IPS DF 6.9 (cell line): ENCODE measurements at regions not wholly inside any gene's neighbourhood (a gene's known extent, or its start where the extent isn't known, plus 50 kb on each side); places are given as distances from the start of the nearest gene placed in this dataset.
A peak's percentile ranks its signal among the peaks of the same experiment; 100 is the strongest.

Experiments used
- DNase-seq: peaks from one replicate; pipeline ENCODE4 v3.0.0-alpha.2; 2013; ENCODE audit warnings: low read depth, low spot score
- H3K27ac ChIP-seq: one replicate; pipeline ENCODE4 v1.5.1; 2013; ENCODE audit warnings: low read length, control low read depth
- H3K27me3 ChIP-seq: 2 replicates; pipeline ENCODE4 v1.6.1; 2013; ENCODE audit warnings: mild to moderate bottlenecking, low read length; ENCODE audit not compliant: control insufficient read depth, insufficient read depth
- H3K36me3 ChIP-seq: 2 replicates; pipeline ENCODE4 v1.6.1; 2013; ENCODE audit warnings: low read length; ENCODE audit not compliant: control insufficient read depth, insufficient read depth
- H3K4me1 ChIP-seq: 2 replicates; pipeline ENCODE4 v1.6.1; 2013; ENCODE audit warnings: low read length; ENCODE audit not compliant: control insufficient read depth, insufficient read depth
- H3K4me3 ChIP-seq: 2 replicates; pipeline ENCODE4 v1.5.1; 2013; ENCODE audit warnings: mild to moderate bottlenecking, low read length
- H3K9me3 ChIP-seq: 2 replicates; pipeline ENCODE4 v1.6.1; 2013; ENCODE audit warnings: low read length, inconsistent platforms; ENCODE audit not compliant: control insufficient read depth, insufficient read depth
- WGBS: extraction: QIAGEN DNeasy Blood & Tissue Kit; methylation state at CpG from one replicate; pipeline ENCODE4 v1.1.7; 2013; ENCODE audit warnings: mixed read lengths, missing lambda C conversion rate; ENCODE audit not compliant: insufficient read length, insufficient coverage; 5-methylcytosine and 5-hydroxymethylcytosine counted together

- H3K4me3 ChIP-seq = no peak overlapping the region
- H3K4me1 ChIP-seq = no peaks in the 10 kb centered on the region
- no CpG with 5 or more reads among the region's 3 CpGs for WGBS
- H3K36me3 ChIP-seq = no peaks in the 10 kb centered on the region
- H3K27ac ChIP-seq = no peak overlapping the region
- DNase-seq = no peak
- H3K9me3 ChIP-seq = no peaks in the 10 kb centered on the region
- no peaks in the 10 kb centered on the region for H3K27me3 ChIP-seq
These were observed 105.5 kb upstream of the CPLX2 start for GRCh38 chr5:175765858-175766257.

GRCh38 chr5:175766963-175767362, 104.4 kb upstream of the CPLX2 start:
- Histone ChIP-seq H3K27me3 (no peaks in the 10 kb centered on the region; the same call in 1 of the 2 replicates), H3K36me3 (no peaks in the 10 kb centered on the region), H3K9me3 (no peaks in the 10 kb centered on the region), H3K4me3 (no peak overlapping the region), H3K4me1 (no peaks in the 10 kb centered on the region), H3K27ac (no peak overlapping the region)
- no CpG with 5 or more reads among the region's 2 CpGs for WGBS
- DNase-seq = no peak

GRCh38 chr5:175772747-175773533, 98.4 kb upstream of the CPLX2 start:
- no peak for DNase-seq
- WGBS = no CpG with 5 or more reads among the region's 50 CpGs
- Histone ChIP-seq H3K4me3 (peak overlapping the region; percentile 38; the same call in 1 of the 2 replicates), H3K4me1 (peaks cover 6% of the 10 kb centered on the region), H3K9me3 (no peaks in the 10 kb centered on the region), H3K27me3 (peaks cover 8% of the 10 kb centered on the region; the same call in 1 of the 2 replicates), H3K36me3 (no peaks in the 10 kb centered on the region), H3K27ac (no peak overlapping the region)

DNA sequence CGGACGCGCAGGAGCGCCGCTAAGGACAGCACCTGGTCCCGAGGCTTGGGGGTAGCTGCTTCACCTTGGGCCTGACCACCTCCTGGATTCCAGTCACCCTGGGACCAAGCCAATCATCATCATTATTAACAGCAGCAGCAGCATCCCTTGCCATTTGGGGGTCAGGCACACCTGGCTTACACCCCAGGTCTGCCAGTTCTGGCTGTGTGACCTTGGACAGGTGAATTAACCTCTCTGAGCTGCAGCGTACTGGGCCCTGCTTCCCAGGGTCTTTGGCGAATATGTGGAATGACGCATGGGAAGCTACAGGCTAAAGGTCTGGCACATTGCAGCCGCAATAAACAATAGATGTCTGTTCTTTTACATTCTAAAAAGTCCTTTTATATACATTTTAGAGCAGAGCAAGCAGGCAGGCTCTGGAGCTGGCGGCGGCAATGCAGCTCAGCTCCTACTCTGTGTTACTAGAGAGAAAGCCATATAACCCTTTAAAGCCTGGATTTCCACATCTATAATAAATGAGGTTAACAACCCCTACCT, 97.8 kb upstream of the CPLX2 start:
- Histone ChIP-seq H3K9me3 (no peaks in the 10 kb centered on the region), H3K27me3 (peaks cover 8% of the 10 kb centered on the region; the same call in 1 of the 2 replicates), H3K27ac (no peak overlapping the region), H3K36me3 (no peaks in the 10 kb centered on the region), H3K4me1 (peaks cover 6% of the 10 kb centered on the region), H3K4me3 (peak overlapping the region; percentile 38; the same call in 1 of the 2 replicates)
- DNase-seq = no peak
- no CpG with 5 or more reads among the region's 12 CpGs for WGBS

DNA sequence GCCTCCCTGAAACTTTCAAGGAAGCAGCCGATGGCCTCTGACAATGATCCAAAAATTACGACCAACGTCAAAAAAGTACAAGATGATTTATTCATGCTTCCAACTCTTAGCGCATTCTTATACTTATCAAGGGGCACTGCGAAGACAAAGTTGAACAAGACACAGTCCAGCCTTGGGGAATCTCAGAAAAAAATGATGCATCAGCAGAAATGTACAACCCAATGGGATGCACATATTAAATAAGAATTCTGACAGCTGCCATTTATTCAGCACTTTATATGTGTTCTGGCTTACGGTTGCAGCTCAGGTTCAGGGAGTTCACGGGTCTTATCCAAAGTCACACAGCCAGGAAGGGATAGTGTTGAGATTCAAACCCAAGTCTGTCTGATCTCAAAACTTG, 96.0 kb upstream of the CPLX2 start:
- H3K36me3 ChIP-seq = no peaks in the 10 kb centered on the region
- WGBS = no CpG with 5 or more reads among the region's 7 CpGs
- no peak for DNase-seq
- H3K27me3 ChIP-seq = peaks cover 8% of the 10 kb centered on the region; the same call in 1 of the 2 replicates
- H3K4me1 ChIP-seq = peaks cover 6% of the 10 kb centered on the region
- H3K27ac ChIP-seq = no peak overlapping the region
- no peak overlapping the region for H3K4me3 ChIP-seq
- H3K9me3 ChIP-seq = no peaks in the 10 kb centered on the region

DNA sequence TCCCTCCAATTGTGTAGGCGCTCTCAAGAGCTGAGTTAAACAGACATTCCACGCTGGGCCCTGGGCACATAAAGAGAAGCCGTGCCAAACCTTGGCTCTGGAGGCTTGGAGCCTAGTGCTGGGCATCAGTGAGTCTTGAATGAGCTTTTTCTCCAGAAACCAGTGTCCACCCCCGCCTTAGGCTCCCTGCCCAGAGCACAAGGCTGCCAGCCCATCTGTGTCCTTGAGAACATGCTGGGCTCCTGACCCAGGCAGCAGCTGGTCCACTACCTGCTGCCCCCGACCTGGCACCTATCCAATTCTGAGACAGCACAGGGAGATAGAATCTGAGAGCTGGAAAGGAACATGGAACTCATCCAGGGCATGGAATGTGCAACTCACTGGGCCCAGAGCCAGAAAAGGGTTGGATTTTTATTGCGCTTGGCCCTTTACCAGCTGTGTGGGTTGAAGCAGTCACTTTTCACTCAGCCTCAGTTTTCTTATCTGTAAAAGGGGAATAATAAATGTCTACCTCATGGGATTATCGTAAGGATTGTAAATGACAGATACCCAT, 92.4 kb upstream of the CPLX2 start:
- no peaks in the 10 kb centered on the region; the same call in 1 of the 2 replicates for H3K27me3 ChIP-seq
- H3K4me1 ChIP-seq = 0 out of 2 replicates have a peak, but pooled peaks cover 1% of the 10 kb centered on the region
- H3K36me3 ChIP-seq = no peaks in the 10 kb centered on the region
- no peak overlapping the region for H3K4me3 ChIP-seq
- no CpG with 5 or more reads among the region's 7 CpGs for WGBS
- H3K9me3 ChIP-seq = no peaks in the 10 kb centered on the region
- DNase-seq = no peak
- no peak overlapping the region for H3K27ac ChIP-seq

GRCh38 chr5:175783739-175784138, 87.6 kb upstream of the CPLX2 start:
- H3K9me3 ChIP-seq = no peaks in the 10 kb centered on the region
- H3K4me1 ChIP-seq = no peaks in the 10 kb centered on the region
- DNase-seq = no peak
- no peak overlapping the region for H3K27ac ChIP-seq
- no peaks in the 10 kb centered on the region for H3K36me3 ChIP-seq
- no peak overlapping the region for H3K4me3 ChIP-seq
- no peaks in the 10 kb centered on the region for H3K27me3 ChIP-seq

DNA sequence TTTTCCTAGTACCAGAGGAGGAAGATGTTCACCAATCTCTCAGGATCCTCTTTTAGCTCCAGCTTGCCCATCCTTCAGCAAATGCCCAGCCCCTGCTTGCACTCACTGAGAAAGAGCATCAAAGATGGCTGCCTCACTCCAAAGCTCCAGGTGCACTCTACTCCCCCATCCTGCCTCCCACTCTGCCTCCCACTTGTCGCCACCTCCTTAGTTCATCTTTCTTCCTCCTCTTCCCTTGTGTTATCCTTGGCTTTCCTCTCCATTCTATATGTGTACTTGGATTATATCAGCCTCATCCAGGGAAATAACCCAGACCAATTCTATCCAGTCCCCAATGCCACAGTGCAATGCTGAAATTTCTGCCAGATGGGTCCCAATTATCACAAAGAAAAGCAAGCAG, 87.1 kb upstream of the CPLX2 start:
- no peak for DNase-seq
- no CpG with 5 or more reads among the region's 1 CpG for WGBS

GRCh38 chr5:175785681-175786080, 85.7 kb upstream of the CPLX2 start:
- Histone ChIP-seq H3K4me3 (no peak overlapping the region), H3K9me3 (no peaks in the 10 kb centered on the region)
- no peak for DNase-seq

More for the DNA sequence above, 87.1 kb upstream of the CPLX2 start:
- Histone ChIP-seq H3K9me3 (no peaks in the 10 kb centered on the region), H3K36me3 (no peaks in the 10 kb centered on the region), H3K4me3 (no peak overlapping the region), H3K27me3 (no peaks in the 10 kb centered on the region), H3K27ac (no peak overlapping the region), H3K4me1 (no peaks in the 10 kb centered on the region)

DNA sequence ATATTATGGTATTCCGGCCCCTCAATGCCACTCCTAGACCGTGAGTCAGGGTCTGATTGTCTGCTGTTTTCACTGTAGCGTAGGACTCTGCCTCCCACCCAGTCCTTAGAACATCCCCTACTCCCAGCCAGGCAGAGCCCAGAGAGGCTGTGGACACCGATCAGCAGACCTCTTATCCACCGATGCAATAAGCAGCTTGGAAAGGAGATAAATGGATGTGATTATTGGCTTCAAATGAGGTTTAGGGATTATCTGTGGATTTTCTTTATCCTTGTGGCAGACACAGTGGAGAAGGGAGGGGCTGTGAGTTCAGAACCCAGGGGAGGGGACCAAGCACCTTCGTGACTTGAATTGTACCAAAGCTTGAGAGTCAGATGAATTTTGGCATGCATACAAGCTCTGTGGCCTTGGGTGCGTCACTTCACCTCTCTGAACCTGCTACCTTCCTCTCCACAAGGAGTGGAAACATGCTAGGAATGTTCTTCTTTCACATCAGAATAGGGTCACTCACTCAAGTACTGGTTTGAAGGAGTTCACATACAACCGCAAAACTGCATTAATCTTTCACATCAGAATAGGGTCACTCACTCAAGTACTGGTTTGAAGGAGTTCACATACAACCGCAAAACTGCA, 83.1 kb upstream of the CPLX2 start:
- Histone ChIP-seq H3K4me1 (no peaks in the 10 kb centered on the region), H3K36me3 (no peaks in the 10 kb centered on the region), H3K9me3 (no peaks in the 10 kb centered on the region), H3K4me3 (no peak overlapping the region), H3K27ac (no peak overlapping the region), H3K27me3 (no peaks in the 10 kb centered on the region)
- DNase-seq = no peak
- no CpG with 5 or more reads among the region's 9 CpGs for WGBS

More at GRCh38 chr5:175785681-175786080, 85.7 kb upstream of the CPLX2 start:
- H3K36me3 ChIP-seq = no peaks in the 10 kb centered on the region
- no peak overlapping the region for H3K27ac ChIP-seq
- H3K27me3 ChIP-seq = no peaks in the 10 kb centered on the region
- H3K4me1 ChIP-seq = no peaks in the 10 kb centered on the region
